HFF-Myc (cell line): ENCODE measurements at regions not wholly inside any gene's neighbourhood (a gene's known extent, or its start where the extent isn't known, plus 50 kb on each side); places are given as distances from the start of the nearest gene placed in this dataset.

Experiments
- DNase-seq: peaks from one replicate; pipeline ENCODE4 v3.0.0-alpha.2; 2011; ENCODE audit warnings: low read depth; ENCODE audit errors: extremely low read depth
- H3K4me3 ChIP-seq: replicated peaks from 2 replicates; pipeline ENCODE4 v1.5.1; 2011; ENCODE audit warnings: low read depth, mild to moderate bottlenecking, control low read depth, low read length
- TF ChIP-seq, protein P1 (sequence below): IDR thresholded peaks from 2 replicates; pipeline ENCODE4 v1.5.1; 2012; ENCODE audit warnings: mild to moderate bottlenecking, low read depth, low read length, control low read depth; ENCODE audit errors: missing control alignments

DNA sequence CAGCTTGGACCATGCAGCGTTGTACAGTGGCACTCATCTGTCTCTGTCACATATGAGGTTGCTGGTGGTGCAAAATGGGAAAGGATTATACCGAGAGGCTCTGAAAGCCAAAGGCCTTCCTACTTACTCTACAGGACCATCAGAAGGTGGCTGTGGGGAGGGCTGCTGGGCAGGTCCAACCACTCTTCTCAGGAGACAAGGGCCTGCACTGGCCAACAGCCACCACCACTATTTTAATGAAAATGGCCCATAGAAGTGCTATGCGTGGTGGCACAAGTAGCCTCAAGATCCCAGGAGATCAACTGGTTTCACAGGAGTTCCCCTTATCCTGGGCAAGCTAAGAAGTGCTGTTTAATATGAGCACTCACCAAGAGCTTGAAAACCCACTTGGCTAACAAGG is 52.3 kb downstream of the MRPL57 start:
- no peak overlapping the region for H3K4me3 ChIP-seq
- no peak for DNase-seq
- TF ChIP-seq, protein P1, sequence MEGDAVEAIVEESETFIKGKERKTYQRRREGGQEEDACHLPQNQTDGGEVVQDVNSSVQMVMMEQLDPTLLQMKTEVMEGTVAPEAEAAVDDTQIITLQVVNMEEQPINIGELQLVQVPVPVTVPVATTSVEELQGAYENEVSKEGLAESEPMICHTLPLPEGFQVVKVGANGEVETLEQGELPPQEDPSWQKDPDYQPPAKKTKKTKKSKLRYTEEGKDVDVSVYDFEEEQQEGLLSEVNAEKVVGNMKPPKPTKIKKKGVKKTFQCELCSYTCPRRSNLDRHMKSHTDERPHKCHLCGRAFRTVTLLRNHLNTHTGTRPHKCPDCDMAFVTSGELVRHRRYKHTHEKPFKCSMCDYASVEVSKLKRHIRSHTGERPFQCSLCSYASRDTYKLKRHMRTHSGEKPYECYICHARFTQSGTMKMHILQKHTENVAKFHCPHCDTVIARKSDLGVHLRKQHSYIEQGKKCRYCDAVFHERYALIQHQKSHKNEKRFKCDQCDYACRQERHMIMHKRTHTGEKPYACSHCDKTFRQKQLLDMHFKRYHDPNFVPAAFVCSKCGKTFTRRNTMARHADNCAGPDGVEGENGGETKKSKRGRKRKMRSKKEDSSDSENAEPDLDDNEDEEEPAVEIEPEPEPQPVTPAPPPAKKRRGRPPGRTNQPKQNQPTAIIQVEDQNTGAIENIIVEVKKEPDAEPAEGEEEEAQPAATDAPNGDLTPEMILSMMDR = no peak

DNA sequence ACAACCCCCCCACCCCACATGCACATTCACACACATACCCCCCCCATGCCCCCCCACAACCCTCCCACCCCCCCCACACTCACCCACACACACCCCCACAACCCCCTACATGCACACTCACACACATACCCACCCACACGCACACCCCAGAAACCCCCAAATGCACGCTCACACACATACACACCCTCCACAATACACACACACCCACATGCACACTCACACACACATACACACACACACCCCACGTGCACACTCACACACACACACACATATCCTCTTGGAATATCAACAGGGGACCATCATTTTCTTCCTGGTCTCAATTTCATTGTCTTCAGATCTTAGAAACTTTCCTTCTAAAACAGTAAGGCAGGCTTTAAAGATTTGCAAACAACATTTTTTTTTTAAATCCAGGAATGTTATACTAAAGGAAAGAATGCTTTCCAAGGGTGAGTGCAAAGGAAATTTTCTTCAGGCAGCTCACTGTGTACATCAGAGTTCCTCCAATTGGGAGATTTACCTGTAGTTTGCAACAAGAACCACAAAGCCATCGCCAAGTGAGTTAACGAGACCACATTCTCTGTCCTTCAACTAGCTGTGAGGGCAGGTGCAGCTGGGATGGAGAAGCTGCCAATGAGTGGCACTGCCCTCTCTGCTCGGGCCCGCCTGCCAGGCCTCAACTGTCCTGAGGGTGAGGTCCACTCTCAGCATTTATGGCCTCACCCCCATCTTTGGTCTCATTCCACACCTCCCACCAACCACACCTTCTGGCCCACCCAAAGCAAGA is 53.0 kb downstream of the MRPL57 start:
- TF ChIP-seq, protein P1 = no peak

DNA sequence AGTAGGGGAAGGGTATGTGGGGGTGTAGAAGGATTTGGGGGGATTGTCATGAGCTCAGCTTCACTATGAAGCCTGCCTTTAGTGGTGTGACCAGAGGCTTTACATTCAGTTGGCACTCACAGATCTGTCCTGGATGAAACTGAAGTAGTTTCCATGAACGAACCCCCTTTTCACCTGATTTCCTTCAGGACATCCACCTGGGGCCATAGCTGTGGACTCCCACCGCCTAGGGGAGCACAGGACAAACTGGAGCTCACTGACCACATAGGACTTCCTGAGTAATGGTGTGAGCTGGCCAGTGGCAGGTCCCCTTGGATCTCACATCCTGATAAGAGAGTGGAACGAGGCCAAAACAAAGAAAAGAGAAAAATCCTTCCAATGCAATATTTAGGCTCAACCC is 54.1 kb downstream of the MRPL57 start:
- H3K4me3 ChIP-seq = no peak overlapping the region
- no peak for DNase-seq
- TF ChIP-seq, protein P1 = no peak

More for the DNA sequence above, 53.0 kb downstream of the MRPL57 start:
- no peak overlapping the region for H3K4me3 ChIP-seq
- DNase-seq = no peak

DNA sequence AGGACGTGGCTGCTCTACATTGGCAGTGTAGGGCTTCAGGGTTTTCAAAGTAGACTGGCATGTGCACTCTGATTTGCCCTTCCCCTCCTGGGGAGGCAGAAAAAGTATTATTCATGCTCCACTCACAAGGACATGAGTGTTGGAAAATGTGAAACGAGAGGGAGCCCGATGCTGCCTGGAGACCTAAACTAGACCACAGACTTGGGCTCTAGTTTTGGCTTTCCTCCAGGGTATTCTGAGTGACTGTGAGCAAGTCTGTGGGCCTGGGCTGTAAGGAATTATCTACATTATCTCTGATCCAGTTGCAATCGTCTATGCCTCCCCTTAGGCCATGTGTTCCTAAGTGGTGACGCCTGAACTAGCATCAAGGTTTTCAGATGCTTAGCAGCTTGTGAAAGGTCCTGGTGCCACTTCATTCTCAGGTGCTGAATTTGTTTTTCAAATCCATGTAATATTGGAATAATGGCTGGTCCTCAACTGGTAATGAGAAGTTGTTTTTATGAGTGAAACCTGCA is 55.0 kb downstream of the MRPL57 start:
- no peak for DNase-seq
- TF ChIP-seq, protein P1 = no peak
- no peak overlapping the region for H3K4me3 ChIP-seq

DNA sequence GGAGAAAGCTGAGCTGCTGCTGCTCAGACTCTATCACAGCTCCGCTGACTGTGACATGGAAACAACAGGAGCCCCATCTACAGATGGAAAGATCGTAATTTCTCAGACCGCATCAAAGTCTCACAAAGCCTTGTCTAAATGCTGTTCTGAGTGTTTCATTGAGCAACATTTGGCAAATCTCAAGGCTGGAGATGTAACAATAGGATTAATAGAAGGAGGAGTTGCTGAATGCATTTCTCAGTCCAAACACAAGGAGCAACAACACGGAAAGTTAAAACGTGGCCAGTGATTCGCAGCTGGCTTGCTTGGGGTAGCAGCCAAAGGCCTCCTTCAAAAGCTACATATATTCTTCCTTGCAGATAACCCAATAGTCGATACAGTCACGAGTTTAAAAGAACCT is 55.7 kb downstream of the MRPL57 start:
- no peak for DNase-seq
- H3K4me3 ChIP-seq = no peak overlapping the region
- TF ChIP-seq, protein P1 = no peak

DNA sequence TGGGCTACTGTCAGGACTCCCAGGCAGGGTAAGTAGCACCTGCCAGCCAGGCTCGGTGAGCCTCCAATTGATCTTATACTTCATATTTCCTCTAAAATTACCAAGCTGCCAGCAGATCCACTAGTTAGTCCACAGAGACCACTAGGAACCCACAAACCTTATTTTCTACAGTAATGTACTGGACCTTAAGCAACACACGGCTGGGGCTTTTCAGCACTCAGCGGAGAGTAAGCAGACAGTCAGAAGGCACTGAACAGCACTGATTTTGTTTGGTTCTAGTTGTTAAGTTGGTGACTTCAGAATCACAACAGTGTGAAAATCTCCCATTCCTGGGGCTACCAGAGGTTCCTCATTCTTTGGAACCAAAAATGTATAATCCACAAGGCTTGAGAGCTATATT is 56.1 kb downstream of the MRPL57 start:
- TF ChIP-seq, protein P1 = no peak
- no peak for DNase-seq
- H3K4me3 ChIP-seq = no peak overlapping the region

DNA sequence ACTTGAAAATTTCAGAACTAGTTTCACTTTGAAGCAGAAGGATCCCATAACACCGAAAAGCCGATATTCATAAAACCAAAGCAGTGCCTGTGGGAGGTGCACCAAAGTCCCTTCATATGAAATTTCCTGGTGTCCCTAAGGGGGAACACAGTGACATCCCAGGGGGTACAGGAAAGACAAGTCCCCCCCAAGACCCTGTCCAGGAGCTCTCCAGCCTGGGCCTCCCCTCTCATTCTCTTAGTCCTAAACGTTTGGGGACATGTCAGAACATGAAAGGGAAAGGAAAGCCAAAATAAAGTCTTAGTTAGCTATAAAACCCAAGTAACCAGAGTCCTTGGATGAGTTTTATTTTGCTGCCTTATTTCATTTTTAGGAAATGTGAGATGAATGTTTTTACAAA is 56.6 kb downstream of the MRPL57 start:
- TF ChIP-seq, protein P1 = no peak
- no peak for DNase-seq
- no peak overlapping the region for H3K4me3 ChIP-seq
